GM12864 (cell line): ENCODE measurements at regions not wholly inside any gene's neighbourhood (a gene's known extent, or its start where the extent isn't known, plus 50 kb on each side); places are given as distances from the start of the nearest gene placed in this dataset.

Experiments
- DNase-seq: peaks from one replicate; pipeline ENCODE4 v3.0.0-alpha.2; 2011; ENCODE audit warnings: low read depth
- H3K4me3 ChIP-seq: 2 replicates; pipeline ENCODE4 v1.5.1; 2011; ENCODE audit warnings: mild to moderate bottlenecking, low read depth, low read length, control low read depth
- TF ChIP-seq, protein P1 (sequence below): IDR thresholded peaks from 2 replicates; pipeline ENCODE4 v1.5.1; 2011; ENCODE audit warnings: low read depth, mild to moderate bottlenecking, moderate library complexity, low read length, control low read depth, inconsistent platforms; ENCODE audit errors: missing control alignments

GRCh38 chr4:3660086-3660927, 105.9 kb upstream of the ADRA2C start:
- TF ChIP-seq, protein P1, sequence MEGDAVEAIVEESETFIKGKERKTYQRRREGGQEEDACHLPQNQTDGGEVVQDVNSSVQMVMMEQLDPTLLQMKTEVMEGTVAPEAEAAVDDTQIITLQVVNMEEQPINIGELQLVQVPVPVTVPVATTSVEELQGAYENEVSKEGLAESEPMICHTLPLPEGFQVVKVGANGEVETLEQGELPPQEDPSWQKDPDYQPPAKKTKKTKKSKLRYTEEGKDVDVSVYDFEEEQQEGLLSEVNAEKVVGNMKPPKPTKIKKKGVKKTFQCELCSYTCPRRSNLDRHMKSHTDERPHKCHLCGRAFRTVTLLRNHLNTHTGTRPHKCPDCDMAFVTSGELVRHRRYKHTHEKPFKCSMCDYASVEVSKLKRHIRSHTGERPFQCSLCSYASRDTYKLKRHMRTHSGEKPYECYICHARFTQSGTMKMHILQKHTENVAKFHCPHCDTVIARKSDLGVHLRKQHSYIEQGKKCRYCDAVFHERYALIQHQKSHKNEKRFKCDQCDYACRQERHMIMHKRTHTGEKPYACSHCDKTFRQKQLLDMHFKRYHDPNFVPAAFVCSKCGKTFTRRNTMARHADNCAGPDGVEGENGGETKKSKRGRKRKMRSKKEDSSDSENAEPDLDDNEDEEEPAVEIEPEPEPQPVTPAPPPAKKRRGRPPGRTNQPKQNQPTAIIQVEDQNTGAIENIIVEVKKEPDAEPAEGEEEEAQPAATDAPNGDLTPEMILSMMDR: no peak
- no peak overlapping the region for H3K4me3 ChIP-seq
- no peak for DNase-seq

DNA sequence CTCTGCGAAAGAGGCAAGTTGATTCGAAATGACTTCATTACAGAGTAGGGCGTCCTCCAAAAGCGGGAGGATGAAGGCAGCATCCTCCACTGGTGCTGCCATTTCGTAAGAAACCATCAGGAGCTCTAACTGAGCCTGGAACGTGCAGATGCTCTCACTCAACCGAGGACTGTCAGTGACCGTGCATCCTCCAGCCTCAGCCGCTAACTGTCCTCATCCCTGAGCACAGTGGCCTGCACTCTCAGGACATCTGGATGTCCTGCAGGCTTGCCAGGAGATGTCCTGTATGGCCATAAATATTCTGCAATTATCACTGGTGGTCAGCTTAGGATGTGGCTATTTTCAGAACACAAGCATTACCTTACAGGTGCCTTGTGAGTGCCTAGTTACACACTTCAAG, 107.1 kb upstream of the ADRA2C start:
- TF ChIP-seq, protein P1: no peak
- DNase-seq: no peak
- H3K4me3 ChIP-seq: no peak overlapping the region

DNA sequence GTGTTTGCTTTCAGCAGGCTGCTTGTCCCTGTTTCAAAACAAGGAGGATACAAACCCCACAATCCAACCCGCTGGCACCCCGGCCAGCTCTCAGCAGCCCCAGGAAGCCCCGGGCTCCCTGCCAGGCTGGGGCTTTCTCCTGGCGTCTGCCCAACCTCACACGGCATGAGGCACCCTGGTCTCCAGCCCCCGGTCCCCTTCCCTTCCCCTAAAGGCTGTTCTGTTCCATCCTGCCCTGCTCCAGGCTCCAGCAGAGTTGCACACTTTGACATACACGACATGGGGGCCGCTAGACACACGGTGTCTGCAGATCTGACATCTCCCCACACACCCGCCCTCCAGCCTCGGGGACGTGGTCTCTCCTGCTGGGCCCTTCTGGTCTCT, 107.7 kb upstream of the ADRA2C start:
- no peak for DNase-seq
- no peak overlapping the region for H3K4me3 ChIP-seq
- TF ChIP-seq, protein P1: no peak

GRCh38 chr4:3657902-3658529, 108.2 kb upstream of the ADRA2C start:
- H3K4me3 ChIP-seq: no peak overlapping the region
- no peak for DNase-seq
- TF ChIP-seq, protein P1: no peak

DNA sequence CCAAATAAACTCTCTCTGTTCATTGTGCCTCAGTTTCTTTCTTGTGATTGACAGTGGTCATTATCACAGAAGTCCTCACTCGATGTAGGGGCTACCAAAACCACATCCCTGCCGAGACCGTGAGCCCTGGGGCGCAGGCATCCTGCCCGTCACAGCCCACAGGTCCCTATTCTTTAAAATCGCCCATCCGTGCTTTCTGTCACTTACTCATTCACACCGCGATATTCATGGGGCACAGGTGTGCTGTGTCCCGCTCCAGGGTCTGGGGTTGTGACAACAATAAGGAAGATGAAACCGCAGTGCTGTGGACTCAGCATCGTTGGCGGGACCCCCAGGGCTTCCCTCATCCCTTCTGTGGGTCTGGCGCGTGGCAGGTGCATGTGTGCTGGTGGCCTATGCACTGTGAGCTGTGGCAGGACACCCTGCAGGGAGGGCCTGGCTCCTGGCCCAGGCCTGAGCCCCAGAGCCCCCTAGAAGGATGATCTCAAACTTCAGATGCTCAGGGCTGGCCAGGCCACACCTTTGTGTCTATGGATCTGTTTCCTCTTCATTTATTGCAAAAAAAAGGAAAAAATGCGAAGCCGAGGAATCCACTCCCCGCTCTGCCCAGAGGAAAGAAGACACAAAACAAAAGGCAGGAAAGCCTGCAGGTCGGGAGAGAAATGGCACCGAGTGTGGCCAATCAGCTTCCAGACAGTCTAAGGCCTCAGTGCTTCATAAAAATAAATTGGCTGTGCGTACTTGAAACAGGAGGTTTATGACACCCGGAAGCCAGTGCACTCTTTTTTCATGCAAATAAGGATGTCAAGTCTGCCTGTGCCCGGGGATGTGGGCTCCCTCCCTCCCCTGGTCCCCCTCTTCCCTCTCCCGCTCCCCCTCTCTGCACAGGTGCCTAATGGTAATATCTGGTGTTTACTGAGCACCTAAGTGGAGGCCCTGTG, 109.5 kb upstream of the ADRA2C start:
- H3K4me3 ChIP-seq: no peak overlapping the region
- TF ChIP-seq, protein P1: no peak
- no peak for DNase-seq

DNA sequence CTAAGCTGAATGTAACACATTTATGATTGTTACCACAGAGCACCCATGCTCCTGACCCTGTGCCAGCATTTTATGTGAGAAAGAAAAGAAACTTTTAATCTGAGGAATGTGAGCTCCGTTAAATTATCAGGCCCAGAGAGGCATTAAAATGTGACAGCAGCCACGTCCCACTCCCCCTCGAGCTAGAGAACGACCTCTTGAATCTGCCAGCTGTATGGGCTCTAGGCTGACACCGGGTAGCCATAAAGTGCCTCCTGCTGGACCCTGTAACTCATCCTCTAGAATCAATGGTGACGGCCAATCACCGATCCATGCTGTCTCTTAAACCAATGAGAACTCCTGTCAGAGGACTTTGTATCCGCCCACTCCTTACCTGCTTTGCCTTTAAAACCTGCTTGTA, 110.2 kb upstream of the ADRA2C start:
- TF ChIP-seq, protein P1: no peak
- H3K4me3 ChIP-seq: no peak overlapping the region
- no peak for DNase-seq
